ENCODE measurements at regions not wholly inside any gene's neighbourhood (a gene's known extent, or its start where the extent isn't known, plus 50 kb on each side); places are given as distances from the start of the nearest gene placed in this dataset.

GRCh38 chr7:9856668-9857067 lies 1117.0 kb upstream of the PHF14 start:
- no peak overlapping the region for H3K4me3 ChIP-seq (ENCODE audit: low read depth, low read length)
- no peak for DNase-seq (ENCODE audit: low read depth)
- no peak for TF ChIP-seq CTCF (IDR thresholded peaks at IDR 0.05; ENCODE audit: insufficient read depth, low read depth, low read length)

GRCh38 chr7:9863545-9863944 lies 1110.1 kb upstream of the PHF14 start:
- H3K4me3 ChIP-seq (ENCODE audit: low read depth, low read length) = no peak overlapping the region
- no peak for DNase-seq (ENCODE audit: low read depth)
- TF ChIP-seq CTCF (IDR thresholded peaks at IDR 0.05; ENCODE audit: insufficient read depth, low read depth, low read length) = no peak

- no peak overlapping the region for H3K4me3 ChIP-seq (ENCODE audit: low read depth, low read length)
- no peak for DNase-seq (ENCODE audit: low read depth)
- TF ChIP-seq CTCF (IDR thresholded peaks at IDR 0.05; ENCODE audit: insufficient read depth, low read depth, low read length) = no peak
These were observed 1104.5 kb upstream of the PHF14 start for GRCh38 chr7:9869151-9869550.

- TF ChIP-seq CTCF (IDR thresholded peaks at IDR 0.05; ENCODE audit: insufficient read depth, low read depth, low read length) = no peak
- DNase-seq (ENCODE audit: low read depth) = no peak
- H3K4me3 ChIP-seq (ENCODE audit: low read depth, low read length) = no peak overlapping the region
These were observed 1104.1 kb upstream of the PHF14 start for GRCh38 chr7:9869566-9869965.

- no peak for DNase-seq (ENCODE audit: low read depth)
- no peak for TF ChIP-seq CTCF (IDR thresholded peaks at IDR 0.05; ENCODE audit: insufficient read depth, low read depth, low read length)
- no peak overlapping the region for H3K4me3 ChIP-seq (ENCODE audit: low read depth, low read length)
These were observed 1103.0 kb upstream of the PHF14 start for GRCh38 chr7:9870674-9871073.

- no peak for DNase-seq (ENCODE audit: low read depth)
- no peak for TF ChIP-seq CTCF (IDR thresholded peaks at IDR 0.05; ENCODE audit: insufficient read depth, low read depth, low read length)
- no peak overlapping the region for H3K4me3 ChIP-seq (ENCODE audit: low read depth, low read length)
These were observed 1099.5 kb upstream of the PHF14 start for GRCh38 chr7:9874182-9874581.

- no peak for DNase-seq (ENCODE audit: low read depth)
- no peak overlapping the region for H3K4me3 ChIP-seq (ENCODE audit: low read depth, low read length)
- no peak for TF ChIP-seq CTCF (IDR thresholded peaks at IDR 0.05; ENCODE audit: insufficient read depth, low read depth, low read length)
These were observed 1097.6 kb upstream of the PHF14 start for GRCh38 chr7:9876053-9876452.
